Myocyte (in vitro differentiated cells): ENCODE measurements at regions not wholly inside any gene's neighbourhood (a gene's known extent, or its start where the extent isn't known, plus 50 kb on each side); places are given as distances from the start of the nearest gene placed in this dataset.

Source experiments
- DNase-seq: peaks from one replicate; pipeline ENCODE4 v3.0.0-alpha.2; 2012; ENCODE audit warnings: low read depth

- DNase-seq: no peak
Measured at GRCh38 chr2:145341536-145341935, 821.6 kb upstream of the ZEB2 start.

GRCh38 chr2:145339646-145340045 is 819.7 kb upstream of the ZEB2 start:
- DNase-seq: no peak

- DNase-seq: no peak
Measured at GRCh38 chr2:145332210-145332898, 812.4 kb upstream of the ZEB2 start.

GRCh38 chr2:145329971-145330370 is 810.1 kb upstream of the ZEB2 start:
- DNase-seq: no peak

GRCh38 chr2:145325485-145325884 is 805.6 kb upstream of the ZEB2 start:
- DNase-seq: no peak

- DNase-seq: no peak
Measured at GRCh38 chr2:145324748-145325147, 804.8 kb upstream of the ZEB2 start.

- no peak for DNase-seq
Measured at GRCh38 chr2:145323512-145323911, 803.6 kb upstream of the ZEB2 start.

- no peak for DNase-seq
Measured at GRCh38 chr2:145321344-145321743, 801.4 kb upstream of the ZEB2 start.

- no peak for DNase-seq
Measured at GRCh38 chr2:145316496-145316895, 796.6 kb upstream of the ZEB2 start.

- no peak for DNase-seq
Measured at GRCh38 chr2:145315053-145315452, 795.1 kb upstream of the ZEB2 start.

- no peak for DNase-seq
Measured at GRCh38 chr2:145314119-145314633, 794.3 kb upstream of the ZEB2 start.

- no peak for DNase-seq
Measured at GRCh38 chr2:145305889-145306288, 786.0 kb upstream of the ZEB2 start.

GRCh38 chr2:145304501-145304900 is 784.6 kb upstream of the ZEB2 start:
- DNase-seq: no peak

- no peak for DNase-seq
Measured at GRCh38 chr2:145303536-145303935, 783.6 kb upstream of the ZEB2 start.

GRCh38 chr2:145302886-145303285 is 783.0 kb upstream of the ZEB2 start:
- DNase-seq: no peak

GRCh38 chr2:145302451-145302850 is 782.5 kb upstream of the ZEB2 start:
- DNase-seq: no peak

GRCh38 chr2:145299368-145299767 is 779.4 kb upstream of the ZEB2 start:
- DNase-seq: no peak

- DNase-seq: no peak
Measured at GRCh38 chr2:145292166-145292565, 772.2 kb upstream of the ZEB2 start.

GRCh38 chr2:145290986-145291385 is 771.1 kb upstream of the ZEB2 start:
- no peak for DNase-seq

GRCh38 chr2:145289946-145290345 is 770.0 kb upstream of the ZEB2 start:
- no peak for DNase-seq

GRCh38 chr2:145288650-145289496 is 769.0 kb upstream of the ZEB2 start:
- no peak for DNase-seq

- no peak for DNase-seq
Measured at GRCh38 chr2:145287736-145288135, 767.8 kb upstream of the ZEB2 start.
